OCI-LY7 (cell line): ENCODE measurements at regions not wholly inside any gene's neighbourhood (a gene's known extent, or its start where the extent isn't known, plus 50 kb on each side); places are given as distances from the start of the nearest gene placed in this dataset.

ENCODE experiments used
- EZH2phosphoT487 ChIP-seq: fragments of 200-600 bp; sonication (generic); IDR thresholded peaks from 2 replicates; pipeline ENCODE4 v1.6.1; 2018; ENCODE audit warnings: low read depth, borderline replicate concordance, mild to moderate bottlenecking, mixed run types, antibody characterized with exemption, low read length, moderate library complexity, mixed read lengths
- TF ChIP-seq, protein P1 (sequence below): fragments of 200-600 bp; sonication (generic); conservative IDR thresholded peaks from 2 replicates; pipeline ENCODE4 v1.5.1; 2014; ENCODE audit warnings: mild to moderate bottlenecking, antibody characterized with exemption, low read length, moderate library complexity, mixed read lengths

DNA sequence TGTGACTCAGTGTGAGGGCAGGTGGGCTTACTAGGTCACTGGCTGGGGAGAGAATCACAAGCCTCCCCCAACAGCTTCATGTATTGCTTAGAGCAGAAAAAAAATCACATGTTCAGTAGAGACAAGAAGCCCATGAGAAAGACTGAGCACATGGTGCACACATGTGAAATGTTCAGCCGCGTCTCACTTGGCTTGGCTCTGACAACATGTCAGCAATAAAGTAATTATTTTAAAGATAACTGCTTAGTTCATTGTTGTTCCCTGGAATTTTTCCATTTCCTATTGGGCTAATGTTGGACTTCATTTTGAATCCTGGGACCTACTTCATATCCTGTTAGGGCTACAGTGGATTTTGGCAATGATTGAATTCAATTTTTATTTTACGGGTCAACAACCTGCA, 222.6 kb downstream of the C6orf118 start:
- TF ChIP-seq, protein P1, sequence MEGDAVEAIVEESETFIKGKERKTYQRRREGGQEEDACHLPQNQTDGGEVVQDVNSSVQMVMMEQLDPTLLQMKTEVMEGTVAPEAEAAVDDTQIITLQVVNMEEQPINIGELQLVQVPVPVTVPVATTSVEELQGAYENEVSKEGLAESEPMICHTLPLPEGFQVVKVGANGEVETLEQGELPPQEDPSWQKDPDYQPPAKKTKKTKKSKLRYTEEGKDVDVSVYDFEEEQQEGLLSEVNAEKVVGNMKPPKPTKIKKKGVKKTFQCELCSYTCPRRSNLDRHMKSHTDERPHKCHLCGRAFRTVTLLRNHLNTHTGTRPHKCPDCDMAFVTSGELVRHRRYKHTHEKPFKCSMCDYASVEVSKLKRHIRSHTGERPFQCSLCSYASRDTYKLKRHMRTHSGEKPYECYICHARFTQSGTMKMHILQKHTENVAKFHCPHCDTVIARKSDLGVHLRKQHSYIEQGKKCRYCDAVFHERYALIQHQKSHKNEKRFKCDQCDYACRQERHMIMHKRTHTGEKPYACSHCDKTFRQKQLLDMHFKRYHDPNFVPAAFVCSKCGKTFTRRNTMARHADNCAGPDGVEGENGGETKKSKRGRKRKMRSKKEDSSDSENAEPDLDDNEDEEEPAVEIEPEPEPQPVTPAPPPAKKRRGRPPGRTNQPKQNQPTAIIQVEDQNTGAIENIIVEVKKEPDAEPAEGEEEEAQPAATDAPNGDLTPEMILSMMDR = no peak
- TF ChIP-seq EZH2phosphoT487 = no peak
